Dedifferentiated amniotic fluid mesenchymal stem cell (primary cell): ENCODE measurements at regions not wholly inside any gene's neighbourhood (a gene's known extent, or its start where the extent isn't known, plus 50 kb on each side); places are given as distances from the start of the nearest gene placed in this dataset.
A peak's percentile ranks its signal among the peaks of the same experiment; 100 is the strongest.

Experiments used
- DNase-seq: peaks from one replicate; pipeline ENCODE4 v3.0.0-alpha.2; 2016; ENCODE audit errors: extremely low spot score

DNA sequence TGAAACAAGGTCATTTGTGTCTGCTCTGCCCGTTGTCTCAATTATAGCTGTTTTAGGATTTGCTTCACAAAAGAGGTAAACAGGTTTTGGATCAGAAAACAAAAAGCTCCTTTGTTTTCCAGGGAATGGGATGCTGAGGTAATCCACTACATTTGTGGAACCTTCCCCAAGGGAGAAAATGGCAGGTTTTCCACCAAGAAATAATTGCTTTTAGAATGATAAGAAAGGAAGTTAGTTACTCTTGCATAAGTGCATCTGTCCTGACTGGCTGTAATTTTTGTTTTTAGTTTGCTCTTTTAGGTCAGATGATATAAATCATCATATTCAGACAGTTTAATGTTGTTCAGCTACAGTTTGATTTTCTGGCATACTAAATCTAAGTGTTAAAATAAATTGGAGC lies 198.5 kb upstream of the COL8A1 start:
- no peak for DNase-seq

DNA sequence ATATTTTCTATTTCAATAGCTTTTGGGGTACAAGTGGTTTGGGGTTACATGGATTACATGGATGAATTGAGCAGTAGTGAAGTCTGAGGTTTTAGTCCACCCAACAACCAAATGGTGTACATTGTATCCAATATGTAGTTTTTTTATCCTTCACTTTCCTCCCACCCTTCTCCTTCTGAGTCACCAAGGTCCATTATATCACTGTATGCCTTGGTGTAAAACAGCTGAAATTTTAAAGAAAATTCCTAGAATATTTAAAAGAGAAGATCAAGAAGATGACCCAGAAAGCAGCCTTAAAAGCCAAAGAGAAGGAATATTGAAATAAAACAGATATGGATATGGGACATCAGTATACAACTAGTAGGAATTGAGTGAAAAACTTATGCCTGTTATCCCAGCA lies 204.2 kb upstream of the COL8A1 start:
- DNase-seq = no peak

DNA sequence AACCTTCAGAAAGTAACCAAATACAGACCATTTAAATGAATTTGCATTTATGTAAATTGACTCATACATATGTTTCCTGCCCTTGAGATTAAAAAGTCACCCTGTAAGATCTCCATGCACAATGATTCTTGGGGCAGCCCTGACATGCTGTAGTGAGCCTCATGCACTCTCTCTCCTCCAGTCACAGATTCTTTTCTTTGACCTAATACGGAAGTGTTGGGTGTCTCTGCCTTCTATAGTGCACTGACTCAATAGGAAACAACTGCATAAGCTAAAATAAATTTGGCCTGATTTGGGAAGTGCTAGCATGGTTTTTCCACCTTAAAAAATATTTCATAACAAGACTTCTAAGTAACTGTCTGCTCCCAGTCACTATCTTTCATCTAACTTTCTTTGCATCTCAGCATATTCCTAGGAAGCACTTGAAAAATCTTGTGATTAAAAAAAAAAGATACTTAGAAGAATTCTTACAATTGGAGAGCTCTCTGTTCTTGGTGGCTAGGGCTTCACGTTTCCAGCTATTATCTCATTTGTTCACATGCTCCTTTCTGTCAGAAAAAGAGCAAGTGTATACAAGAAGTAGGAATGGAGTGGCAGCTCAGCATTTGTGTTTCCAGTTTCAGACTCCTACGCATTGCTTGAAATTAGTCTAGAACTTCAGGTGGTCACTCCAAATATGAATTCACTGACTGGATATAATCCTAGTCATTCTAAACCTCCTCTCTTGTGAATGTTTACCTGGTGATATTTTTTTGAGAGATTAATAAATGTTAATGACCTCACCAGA lies 207.9 kb upstream of the COL8A1 start:
- DNase-seq = peak; percentile 25

GRCh38 chr3:99429502-99429901 lies 208.9 kb upstream of the COL8A1 start:
- no peak for DNase-seq

- no peak for DNase-seq
Observed at GRCh38 chr3:99425930-99426329, 212.5 kb upstream of the COL8A1 start.

- peak; percentile 54 for DNase-seq
Observed at GRCh38 chr3:99419116-99419515, 219.3 kb upstream of the COL8A1 start.

DNA sequence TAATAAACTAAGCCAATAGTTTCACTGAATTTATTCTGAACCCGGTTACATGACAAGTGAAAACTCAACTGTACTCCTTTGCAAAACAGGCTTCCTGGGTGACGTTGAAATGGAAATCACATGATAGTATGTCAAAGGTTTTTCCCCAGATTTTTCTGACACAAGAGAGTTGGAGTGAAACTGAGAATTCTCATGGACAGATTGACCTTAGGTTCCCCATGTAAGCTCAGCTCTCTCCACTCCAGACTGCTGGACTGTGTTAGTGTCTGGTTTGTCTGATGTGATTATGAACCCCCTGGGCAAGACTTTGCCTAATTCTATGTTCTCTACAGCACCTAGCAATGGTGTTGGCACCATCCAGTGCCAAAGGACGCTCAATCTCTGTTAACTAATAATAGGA lies 219.7 kb upstream of the COL8A1 start:
- no peak for DNase-seq

DNA sequence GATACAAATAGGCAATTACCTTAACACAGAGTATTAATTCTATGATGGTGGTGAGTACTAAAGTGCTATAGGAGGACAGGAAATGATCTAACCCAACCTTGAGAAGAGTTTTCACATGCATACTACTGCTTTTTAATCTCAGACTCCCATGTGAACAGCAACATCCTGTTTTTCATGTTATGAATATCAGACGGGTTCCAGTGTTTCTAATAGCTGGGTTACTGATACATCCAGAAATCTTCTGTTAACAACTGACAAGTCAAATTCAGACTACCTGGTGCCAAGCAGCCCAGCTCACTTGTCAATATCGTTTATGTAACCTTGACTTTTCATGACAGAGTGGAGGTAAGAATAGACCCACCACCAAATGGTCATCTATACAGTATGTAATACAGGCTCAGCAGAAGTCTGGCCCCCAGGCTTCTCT lies 220.2 kb upstream of the COL8A1 start:
- DNase-seq = no peak

DNA sequence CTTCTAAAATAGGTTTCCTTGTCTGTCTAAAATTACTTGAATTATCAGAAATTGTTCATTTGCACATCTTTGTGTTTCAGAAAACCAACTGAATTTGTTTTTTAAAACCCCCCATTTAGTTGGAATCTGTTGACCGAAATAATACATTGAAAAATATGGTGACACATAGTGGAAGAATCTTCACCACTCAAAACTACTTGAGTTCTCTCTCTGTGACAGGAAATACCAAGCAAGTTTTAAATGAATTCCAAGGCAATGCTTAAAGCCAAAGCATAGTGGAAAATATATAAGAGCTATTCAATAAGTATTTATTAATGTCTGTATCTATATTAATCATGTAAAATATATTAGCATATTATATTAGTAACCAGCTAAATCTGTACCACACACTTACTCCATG lies 224.9 kb upstream of the COL8A1 start:
- DNase-seq = peak; percentile 83

- peak; percentile 88 for DNase-seq
Observed at GRCh38 chr3:99410789-99411311, 227.5 kb upstream of the COL8A1 start.

- no peak for DNase-seq
Observed at GRCh38 chr3:99409961-99410360, 228.4 kb upstream of the COL8A1 start.

GRCh38 chr3:99407257-99407656 lies 231.1 kb upstream of the COL8A1 start:
- DNase-seq = no peak

DNA sequence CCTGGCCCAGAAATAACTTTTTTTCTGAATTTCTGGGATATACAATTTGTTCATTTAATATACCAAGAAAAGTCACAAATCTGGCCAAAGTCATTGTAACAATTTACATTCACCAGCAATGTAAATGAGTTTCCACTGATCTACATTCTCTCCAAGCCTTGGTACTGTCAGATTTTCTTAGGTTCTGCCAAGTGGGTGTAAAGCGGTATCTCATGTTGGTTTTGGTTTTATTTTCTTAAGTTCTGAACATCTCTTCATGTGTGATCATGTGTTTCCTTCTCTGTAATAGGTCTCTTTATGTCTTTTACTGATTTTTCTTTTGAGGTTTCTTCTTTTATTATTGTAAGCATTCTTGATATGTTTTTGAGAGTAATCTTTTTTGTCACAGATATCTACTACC lies 235.6 kb upstream of the COL8A1 start:
- no peak for DNase-seq

DNA sequence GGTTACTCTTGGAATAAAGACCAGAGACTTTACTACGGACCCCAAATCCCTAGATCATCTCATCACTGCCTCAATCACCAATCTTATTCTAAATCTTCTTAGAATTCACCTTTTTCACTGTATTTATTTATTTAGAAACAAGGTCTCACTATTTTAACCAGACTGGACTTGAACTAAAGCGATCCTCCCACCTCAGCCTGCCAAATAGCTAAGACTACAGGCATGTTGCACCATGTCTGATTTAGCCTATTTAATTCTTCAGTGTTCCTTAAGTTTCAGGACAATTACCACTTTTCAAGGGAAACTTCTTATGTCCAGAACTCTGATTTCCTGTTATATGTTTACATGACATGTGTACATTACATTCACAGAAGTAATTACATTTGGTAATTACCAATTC lies 238.0 kb upstream of the COL8A1 start:
- DNase-seq = no peak

GRCh38 chr3:99396651-99397275 lies 241.6 kb upstream of the COL8A1 start:
- DNase-seq = no peak

- DNase-seq = peak; percentile 80
Observed at GRCh38 chr3:99394831-99395778, 243.3 kb upstream of the COL8A1 start.

DNA sequence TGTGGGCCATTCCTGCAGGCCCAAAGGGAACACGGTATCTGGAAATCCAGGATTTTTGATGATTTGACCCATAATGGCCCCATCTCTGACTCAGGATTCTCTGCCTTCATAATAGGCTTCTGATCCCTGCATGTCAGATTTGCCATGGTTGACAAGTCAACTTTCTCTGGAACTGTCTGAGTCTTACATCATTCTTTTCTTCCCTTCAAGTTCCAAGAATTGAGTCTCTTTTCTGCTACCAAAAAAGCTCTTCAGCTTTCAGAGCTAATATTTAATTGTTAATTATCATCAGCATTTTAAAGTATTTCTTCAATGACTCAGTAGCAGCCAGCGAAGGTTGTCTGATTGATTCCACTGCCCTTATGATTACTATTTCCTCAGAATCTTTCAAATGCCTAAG lies 244.4 kb upstream of the COL8A1 start:
- DNase-seq = peak; percentile 32

- no peak for DNase-seq
Observed at GRCh38 chr3:99388780-99389179, 249.6 kb upstream of the COL8A1 start.

GRCh38 chr3:99384596-99384995 lies 253.8 kb upstream of the COL8A1 start:
- no peak for DNase-seq

GRCh38 chr3:99376926-99377325 lies 261.5 kb upstream of the COL8A1 start:
- DNase-seq = no peak

DNA sequence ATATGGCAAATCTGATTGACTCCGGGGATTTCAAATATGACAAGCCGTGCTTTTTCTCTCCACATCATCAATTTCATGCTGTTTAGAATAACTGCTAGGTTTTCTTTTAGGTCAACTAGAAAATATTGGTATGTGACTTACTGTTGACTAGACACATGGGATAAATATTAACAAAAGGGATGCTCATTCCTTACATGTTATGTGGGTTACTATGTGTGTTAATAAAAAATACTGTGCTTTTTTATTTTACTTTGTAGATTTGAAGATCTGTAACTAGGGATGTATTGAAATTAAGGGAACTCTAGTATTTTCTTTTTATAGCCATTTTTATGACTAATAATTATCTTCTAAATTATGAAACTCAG lies 264.6 kb upstream of the COL8A1 start:
- no peak for DNase-seq
